Activated T-helper 17 cell treated with anti-CD3 and anti-CD28 coated beads, Interleukin-2, amount 50 U/mL, for 72 hours (primary cell): ENCODE measurements at regions not wholly inside any gene's neighbourhood (a gene's known extent, or its start where the extent isn't known, plus 50 kb on each side); places are given as distances from the start of the nearest gene placed in this dataset.
"Not testable (repeated sequence)": the region's sequence is repeated elsewhere in the genome, so short reads cannot be mapped to it uniquely, and the experiment has no call there.

Source experiments
- ATAC-seq: fragments of 150-1000 bp; cut with Tn5 transposase; replicated peaks from 2 replicates; pipeline ENCODE4 v1.10.0; 2021; ENCODE audit warnings: mild to moderate bottlenecking, moderate library complexity
- H3K27ac Mint-ChIP-seq: one replicate; pipeline ENCODE4 v1.8.0; 2022; ENCODE audit warnings: mixed read lengths
- H3K27me3 Mint-ChIP-seq: one replicate; pipeline ENCODE4 v1.8.0; 2022; ENCODE audit warnings: mixed read lengths
- H3K36me3 Mint-ChIP-seq: one replicate; pipeline ENCODE4 v1.8.0; 2022; ENCODE audit warnings: low read depth, mild to moderate bottlenecking, mixed read lengths
- H3K4me1 Mint-ChIP-seq: one replicate; pipeline ENCODE4 v1.8.0; 2022; ENCODE audit warnings: mixed read lengths
- H3K4me3 Mint-ChIP-seq: one replicate; pipeline ENCODE4 v1.8.0; 2022; ENCODE audit warnings: mild to moderate bottlenecking, mixed read lengths
- H3K9me3 Mint-ChIP-seq: one replicate; pipeline ENCODE4 v1.8.0; 2022; ENCODE audit warnings: mixed read lengths

GRCh38 chr16:33768710-33769109, 309.3 kb downstream of the TP53TG3F start:
- not testable (repeated sequence) for H3K27ac Mint-ChIP-seq, H3K4me1 Mint-ChIP-seq, ATAC-seq, H3K36me3 Mint-ChIP-seq, H3K9me3 Mint-ChIP-seq, H3K27me3 Mint-ChIP-seq, H3K4me3 Mint-ChIP-seq

- ATAC-seq, H3K4me3 Mint-ChIP-seq, H3K27ac Mint-ChIP-seq, H3K4me1 Mint-ChIP-seq, H3K9me3 Mint-ChIP-seq, H3K36me3 Mint-ChIP-seq, H3K27me3 Mint-ChIP-seq: not testable (repeated sequence)
Measured at GRCh38 chr16:33769180-33769846, 309.9 kb downstream of the TP53TG3F start.

- H3K4me3 Mint-ChIP-seq, H3K36me3 Mint-ChIP-seq, H3K27ac Mint-ChIP-seq, H3K27me3 Mint-ChIP-seq, H3K4me1 Mint-ChIP-seq, ATAC-seq: not testable (repeated sequence)
- peaks cover 11% of the 10 kb centered on the region for H3K9me3 Mint-ChIP-seq
Measured at GRCh38 chr16:33770478-33770877, 311.1 kb downstream of the TP53TG3F start.

- not testable (repeated sequence) for H3K4me3 Mint-ChIP-seq, ATAC-seq, H3K36me3 Mint-ChIP-seq, H3K27ac Mint-ChIP-seq, H3K4me1 Mint-ChIP-seq, H3K27me3 Mint-ChIP-seq
- peaks cover 11% of the 10 kb centered on the region for H3K9me3 Mint-ChIP-seq
Measured at GRCh38 chr16:33771211-33771610, 311.8 kb downstream of the TP53TG3F start.

GRCh38 chr16:33773966-33774365, 314.6 kb downstream of the TP53TG3F start:
- H3K9me3 Mint-ChIP-seq: peaks cover 11% of the 10 kb centered on the region
- H3K4me1 Mint-ChIP-seq, H3K4me3 Mint-ChIP-seq, H3K27ac Mint-ChIP-seq, H3K36me3 Mint-ChIP-seq, ATAC-seq, H3K27me3 Mint-ChIP-seq: not testable (repeated sequence)

GRCh38 chr16:33774724-33775123, 315.3 kb downstream of the TP53TG3F start:
- not testable (repeated sequence) for H3K4me1 Mint-ChIP-seq, H3K4me3 Mint-ChIP-seq, ATAC-seq, H3K27ac Mint-ChIP-seq, H3K36me3 Mint-ChIP-seq, H3K27me3 Mint-ChIP-seq
- peaks cover 11% of the 10 kb centered on the region for H3K9me3 Mint-ChIP-seq

- not testable (repeated sequence) for H3K36me3 Mint-ChIP-seq, H3K4me1 Mint-ChIP-seq, H3K27ac Mint-ChIP-seq, H3K9me3 Mint-ChIP-seq, ATAC-seq, H3K4me3 Mint-ChIP-seq, H3K27me3 Mint-ChIP-seq
Measured at GRCh38 chr16:33816328-33816944, 357.0 kb downstream of the TP53TG3F start.

- H3K9me3 Mint-ChIP-seq: not testable (repeated sequence)
Measured at GRCh38 chr16:33824736-33825135, 365.3 kb downstream of the TP53TG3F start.

GRCh38 chr16:33827522-33827921, 368.1 kb downstream of the TP53TG3F start:
- not testable (repeated sequence) for H3K27me3 Mint-ChIP-seq, H3K9me3 Mint-ChIP-seq

More at GRCh38 chr16:33824736-33825135, 365.3 kb downstream of the TP53TG3F start:
- not testable (repeated sequence) for H3K27ac Mint-ChIP-seq, H3K4me1 Mint-ChIP-seq, H3K4me3 Mint-ChIP-seq, H3K36me3 Mint-ChIP-seq, H3K27me3 Mint-ChIP-seq, ATAC-seq

GRCh38 chr16:33839157-33839556, 379.7 kb downstream of the TP53TG3F start:
- not testable (repeated sequence) for H3K27me3 Mint-ChIP-seq, H3K9me3 Mint-ChIP-seq, H3K27ac Mint-ChIP-seq, H3K4me1 Mint-ChIP-seq, H3K36me3 Mint-ChIP-seq, H3K4me3 Mint-ChIP-seq
- ATAC-seq: peak; percentile 69

More at GRCh38 chr16:33827522-33827921, 368.1 kb downstream of the TP53TG3F start:
- not testable (repeated sequence) for ATAC-seq, H3K27ac Mint-ChIP-seq, H3K36me3 Mint-ChIP-seq, H3K4me1 Mint-ChIP-seq, H3K4me3 Mint-ChIP-seq

GRCh38 chr16:33844533-33844932, 385.1 kb downstream of the TP53TG3F start:
- not testable (repeated sequence) for H3K27ac Mint-ChIP-seq, H3K4me1 Mint-ChIP-seq, ATAC-seq, H3K36me3 Mint-ChIP-seq, H3K27me3 Mint-ChIP-seq, H3K4me3 Mint-ChIP-seq, H3K9me3 Mint-ChIP-seq
